ENCODE measurements at regions not wholly inside any gene's neighbourhood (a gene's known extent, or its start where the extent isn't known, plus 50 kb on each side); places are given as distances from the start of the nearest gene placed in this dataset.

- H3K4me2 ChIP-seq (ENCODE audit: low read depth, low read length) = no peak overlapping the region
- H3K9me3 ChIP-seq (ENCODE audit: control insufficient read depth, insufficient read depth, low read length) = no peaks in the 10 kb centered on the region
- intact Hi-C loops (cut with micrococcal nuclease) = no loop called here
- H2AK9ac ChIP-seq (replicated peaks; ENCODE audit: low read depth, low read length, poor library complexity) = no peak overlapping the region
- no peak overlapping the region for H3K4ac ChIP-seq (ENCODE audit: low read depth, low read length)
- no peak overlapping the region for H4K8ac ChIP-seq (ENCODE audit: low read depth in 2 of 2, low read length in 2 of 2)
- H4K5ac ChIP-seq (ENCODE audit: low read depth, low read length) = no peak overlapping the region
- no peak overlapping the region for H3K56ac ChIP-seq (ENCODE audit: extremely low read depth, insufficient read depth, low read length)
- H3K79me1 ChIP-seq (ENCODE audit: low read depth in 1 of 2, low read length in 2 of 2) = no peaks in the 10 kb centered on the region
- no peak overlapping the region for H4K91ac ChIP-seq (ENCODE audit: insufficient read depth, low read depth, low read length)
- no peak overlapping the region for H2BK15ac ChIP-seq (ENCODE audit: low read depth, low read length)
- H2BK120ac ChIP-seq (ENCODE audit: low read depth, low read length) = no peak overlapping the region
- no peaks in the 10 kb centered on the region for H3K27me3 ChIP-seq (ENCODE audit: control insufficient read depth, insufficient read depth, low read length)
- POLR2A ChIA-PET (ENCODE audit: unreplicated experiment) = no interaction called here
- no peaks in the 10 kb centered on the region for H3K9me1 ChIP-seq (ENCODE audit: insufficient read depth, low read length)
- no peaks in the 10 kb centered on the region for H3K36me3 ChIP-seq (ENCODE audit: control insufficient read depth, insufficient read depth, low read length)
- dilution Hi-C loops (cut with HindIII; ENCODE audit: low sequenced_read_pairs, unreplicated experiment) = no loop called here
- no peak overlapping the region for H3K18ac ChIP-seq (ENCODE audit: low read depth, low read length)
- CTCF ChIA-PET = no interaction called here
- no peak for TF ChIP-seq RCOR1 (IDR thresholded peaks at IDR 0.05; ENCODE audit: insufficient replicate concordance, low read length)
- no peak for TF ChIP-seq RFX5 (IDR thresholded peaks at IDR 0.05; ENCODE audit: low read depth, low read length)
- TF ChIP-seq POLR2A (IDR thresholded peaks at IDR 0.05; ENCODE audit: low read depth, low read length) = no peak
- no peak for TF ChIP-seq CHD1 (IDR thresholded peaks at IDR 0.05; ENCODE audit: low read depth, low read length)
- TF ChIP-seq CEBPB (IDR thresholded peaks at IDR 0.05; ENCODE audit: low read depth, low read length) = no peak
- H3K9ac ChIP-seq (ENCODE audit: low read depth, low read length) = no peak overlapping the region
- no peaks in the 10 kb centered on the region for H4K20me1 ChIP-seq (ENCODE audit: insufficient read depth, low read length)
- H3K4me1 ChIP-seq (ENCODE audit: control insufficient read depth, insufficient read depth, low read length) = no peaks in the 10 kb centered on the region
- H3K14ac ChIP-seq (replicated peaks; ENCODE audit: low read depth, low read length) = no peak overlapping the region
- no peak overlapping the region for H2AK5ac ChIP-seq (ENCODE audit: low read depth, low read length)
- no peak overlapping the region for H2BK20ac ChIP-seq (ENCODE audit: low read depth, low read length)
- H2BK5ac ChIP-seq (ENCODE audit: low read depth, low read length, poor library complexity, severe bottlenecking) = no peak overlapping the region
- in situ Hi-C loops (cut with MboI; ENCODE audit: low sequenced_read_pairs) = no loop called here
- ATAC-seq (ENCODE audit: low read depth) (no peak), DNase-seq (no peak)
- H3K23ac ChIP-seq (ENCODE audit: low read depth, low read length) = no peak overlapping the region
- no peak overlapping the region for H3K4me3 ChIP-seq (ENCODE audit: insufficient read depth, low read depth, low read length)
- H3K27ac ChIP-seq (ENCODE audit: insufficient read depth, low read length) = no peak overlapping the region
- no peak overlapping the region for H2AFZ ChIP-seq (replicated peaks; ENCODE audit: low read length, poor library complexity)
- no TSS peak for BruUV-seq (replicated peaks)
Observed at GRCh38 chr13:38239874-38240273, 109.8 kb upstream of the UFM1 start.
